Gastrocnemius medialis (tissue), 4 donors: ENCODE measurements at regions not wholly inside any gene's neighbourhood (a gene's known extent, or its start where the extent isn't known, plus 50 kb on each side); places are given as distances from the start of the nearest gene placed in this dataset.

Source experiments
- POLR2A ChIP-seq, 2 donors: fragments of 450-650 bp; IDR thresholded peaks; one replicate each; pipeline ENCODE4 v1.6.1; 2017; ENCODE audit warnings: antibody characterized with exemption in 2 of 2, mild to moderate bottlenecking in 2 of 2, moderate library complexity in 2 of 2
- TF ChIP-seq, protein P1 (sequence below), 5 experiments: fragments of 450-650 bp in 3 of 5; fragments of 200-600 bp in 2 of 5; sonication (generic) in 2 of 5; IDR thresholded peaks in 4 of 5; conservative IDR thresholded peaks in 1 of 5; 1 replicate in 4 of 5; 2 replicates in 1 of 5; pipeline ENCODE4 v1.5.1; 2016 to 2019; ENCODE audit warnings: antibody characterized with exemption in 5 of 5, mild to moderate bottlenecking in 3 of 5, moderate library complexity in 3 of 5

DNA sequence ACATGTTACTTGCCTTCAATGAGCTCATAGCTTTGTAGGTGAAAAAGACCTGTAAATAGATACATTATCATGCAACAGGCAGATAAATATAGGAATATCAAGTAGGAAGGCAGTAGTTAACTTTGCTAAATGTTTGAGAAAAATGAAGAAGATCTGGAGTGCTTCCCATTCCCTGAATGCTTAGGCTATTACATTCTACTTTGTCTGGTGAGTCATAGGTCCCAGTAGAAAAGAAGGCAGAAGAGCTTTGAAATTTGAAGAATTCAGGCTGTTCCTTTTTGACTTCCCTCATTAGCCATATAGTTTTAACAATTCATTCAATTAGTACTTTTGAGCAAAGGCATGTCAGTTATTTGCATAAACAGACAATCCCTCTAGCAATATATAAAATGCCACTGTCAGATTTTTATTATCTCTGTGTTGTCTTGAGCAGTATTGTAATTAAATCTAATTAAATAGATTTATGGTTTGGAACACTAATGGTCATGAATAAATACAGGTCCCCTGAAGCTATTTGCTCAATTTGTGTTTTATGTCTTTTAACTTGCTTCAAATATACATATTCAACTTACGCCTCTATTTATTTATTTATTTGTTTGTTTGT, 875.0 kb downstream of the REEP3 start:
- TF ChIP-seq, protein P1, sequence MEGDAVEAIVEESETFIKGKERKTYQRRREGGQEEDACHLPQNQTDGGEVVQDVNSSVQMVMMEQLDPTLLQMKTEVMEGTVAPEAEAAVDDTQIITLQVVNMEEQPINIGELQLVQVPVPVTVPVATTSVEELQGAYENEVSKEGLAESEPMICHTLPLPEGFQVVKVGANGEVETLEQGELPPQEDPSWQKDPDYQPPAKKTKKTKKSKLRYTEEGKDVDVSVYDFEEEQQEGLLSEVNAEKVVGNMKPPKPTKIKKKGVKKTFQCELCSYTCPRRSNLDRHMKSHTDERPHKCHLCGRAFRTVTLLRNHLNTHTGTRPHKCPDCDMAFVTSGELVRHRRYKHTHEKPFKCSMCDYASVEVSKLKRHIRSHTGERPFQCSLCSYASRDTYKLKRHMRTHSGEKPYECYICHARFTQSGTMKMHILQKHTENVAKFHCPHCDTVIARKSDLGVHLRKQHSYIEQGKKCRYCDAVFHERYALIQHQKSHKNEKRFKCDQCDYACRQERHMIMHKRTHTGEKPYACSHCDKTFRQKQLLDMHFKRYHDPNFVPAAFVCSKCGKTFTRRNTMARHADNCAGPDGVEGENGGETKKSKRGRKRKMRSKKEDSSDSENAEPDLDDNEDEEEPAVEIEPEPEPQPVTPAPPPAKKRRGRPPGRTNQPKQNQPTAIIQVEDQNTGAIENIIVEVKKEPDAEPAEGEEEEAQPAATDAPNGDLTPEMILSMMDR (IDR thresholded peaks at IDR 0.05 in 4 of 5, conservative IDR thresholded peaks at IDR 0.05 in 1 of 5): no peak
- no peak for TF ChIP-seq POLR2A (IDR thresholded peaks at IDR 0.05)
